ENCODE measurements at regions not wholly inside any gene's neighbourhood (a gene's known extent, or its start where the extent isn't known, plus 50 kb on each side); places are given as distances from the start of the nearest gene placed in this dataset.
"Not testable (repeated sequence)": the region's sequence is repeated elsewhere in the genome, so short reads cannot be mapped to it uniquely, and the experiment has no call there.

- no peak for DNase-seq
Measured at GRCh38 chr13:61989978-61990377, 574.3 kb upstream of the PCDH20 start.

- DNase-seq = no peak
Measured at GRCh38 chr13:61988810-61989209, 573.2 kb upstream of the PCDH20 start.

GRCh38 chr13:61975001-61975400 is 559.4 kb upstream of the PCDH20 start:
- no peak for DNase-seq

- DNase-seq = no peak
Measured at GRCh38 chr13:61965756-61966155, 550.1 kb upstream of the PCDH20 start.

GRCh38 chr13:61960981-61961380 is 545.3 kb upstream of the PCDH20 start:
- DNase-seq = no peak

- DNase-seq = no peak
Measured at GRCh38 chr13:61954092-61954491, 538.4 kb upstream of the PCDH20 start.

- DNase-seq = no peak
Measured at GRCh38 chr13:61950828-61951227, 535.2 kb upstream of the PCDH20 start.

GRCh38 chr13:61944329-61944929 is 528.8 kb upstream of the PCDH20 start:
- DNase-seq = no peak

- DNase-seq = no peak
Measured at GRCh38 chr13:61935710-61936109, 520.1 kb upstream of the PCDH20 start.

GRCh38 chr13:61927648-61928047 is 512.0 kb upstream of the PCDH20 start:
- no peak for DNase-seq

- DNase-seq = no peak
Measured at GRCh38 chr13:61918841-61919240, 503.2 kb upstream of the PCDH20 start.

- no peak for DNase-seq
Measured at GRCh38 chr13:61916483-61916882, 500.8 kb upstream of the PCDH20 start.

- DNase-seq = no peak
Measured at GRCh38 chr13:61913183-61913582, 497.5 kb upstream of the PCDH20 start.

- no peak for DNase-seq
Measured at GRCh38 chr13:61908906-61909615, 493.4 kb upstream of the PCDH20 start.

- no peak for DNase-seq
Measured at GRCh38 chr13:61905054-61905453, 489.4 kb upstream of the PCDH20 start.

GRCh38 chr13:61901946-61902541 is 486.4 kb upstream of the PCDH20 start:
- DNase-seq = no peak

GRCh38 chr13:61900033-61900432 is 484.4 kb upstream of the PCDH20 start:
- no peak for DNase-seq

- no peak for DNase-seq
Measured at GRCh38 chr13:61898207-61898606, 482.6 kb upstream of the PCDH20 start.

- no peak for DNase-seq
Measured at GRCh38 chr13:61891401-61891800, 475.8 kb upstream of the PCDH20 start.

GRCh38 chr13:61884830-61885229 is 469.2 kb upstream of the PCDH20 start:
- no peak for DNase-seq

GRCh38 chr13:61880578-61881283 is 465.1 kb upstream of the PCDH20 start:
- DNase-seq = no peak

- DNase-seq = not testable (repeated sequence)
Measured at GRCh38 chr13:61878565-61878964, 462.9 kb upstream of the PCDH20 start.

Measured in nucleus accumbens (tissue), 56 donors.